ENCODE measurements at regions not wholly inside any gene's neighbourhood (a gene's known extent, or its start where the extent isn't known, plus 50 kb on each side); places are given as distances from the start of the nearest gene placed in this dataset.

- no peak for ATAC-seq
- intact Hi-C loops (cut with DNase I), result no loop called here
- no peak for DNase-seq
These were observed 49.7 kb upstream of the ZNF516 start for GRCh38 chr18:76544511-76545345.

All from left cardiac atrium (tissue), 4 donors.